HepG2 (cell line): ENCODE measurements at regions not wholly inside any gene's neighbourhood (a gene's known extent, or its start where the extent isn't known, plus 50 kb on each side); places are given as distances from the start of the nearest gene placed in this dataset.

Experiments
- ATAC-seq: fragments of 200-7000 bp; cut with Tn5 transposase; 3 replicates; pipeline ENCODE4 v1.9.1; 2020; ENCODE audit warnings: mild to moderate bottlenecking, moderate library complexity
- BruUV-seq: library from RNA; stranded (reverse); fragments of 400-500 nt; replicated peaks from 2 replicates; lab custom pipeline; 2021; lab: Mats Ljungman, UMichigan
- CTCF ChIA-PET: fragments of 300-600 bp; formaldehyde crosslinking; extraction: SDS; loops from one replicate; lab custom pipeline; 2021; ENCODE audit warnings: low total read pairs, inconsistent platforms, low intra/inter-chr PET ratio; lab: Yijun Ruan, JAX
- POLR2A ChIA-PET: fragments of 350-600 bp; sonication (Branson Sonifier 250); formaldehyde crosslinking; loops from one replicate; lab custom pipeline; 2020; ENCODE audit warnings: antibody characterized with exemption, inconsistent platforms; lab: Yijun Ruan, JAX
- DNase-seq: peaks from one replicate; pipeline ENCODE4 v3.0.0-alpha.2; 2015; ENCODE audit warnings: low spot score
- FAIRE-seq: peaks from 3 replicates; lab custom pipeline; 2011; peaks lifted over from hg19 to GRCh38; lab: Jason Lieb, UNC
- H2AFZ ChIP-seq: one replicate; pipeline ENCODE4 v1.6.1; 2011; ENCODE audit warnings: low read length, inconsistent platforms
- H3K27ac ChIP-seq: fragments of 300-600 bp; 3 replicates; pipeline ENCODE4 v1.8.0; 2011; ENCODE audit warnings: mixed run types, mild to moderate bottlenecking, mixed read lengths, low read length, inconsistent platforms; ENCODE audit not compliant: insufficient read depth; ENCODE audit errors: extremely low read length
- H3K27me3 ChIP-seq, 2 experiments: fragments of 200-600 bp in 1 of 2; 2 replicates in 1 of 2; 3 replicates in 1 of 2; pipeline versions ENCODE4 v1.6.0 to v1.8.0; 2011; ENCODE audit warnings: low read length in 2 of 2, mild to moderate bottlenecking in 2 of 2, moderate library complexity in 2 of 2, inconsistent platforms in 1 of 2; ENCODE audit not compliant: insufficient read depth in 2 of 2, control insufficient read depth in 1 of 2
- H3K36me3 ChIP-seq, 2 experiments: fragments of 200-600 bp in 1 of 2; replicated peaks in 1 of 2; 2 replicates in 1 of 2; 3 replicates in 1 of 2; pipeline versions ENCODE4 v1.5.1 to v1.8.0; 2011; ENCODE audit warnings: low read length in 2 of 2, inconsistent platforms in 1 of 2; ENCODE audit not compliant: insufficient read depth in 2 of 2, control insufficient read depth in 1 of 2
- H3K4me1 ChIP-seq: 2 replicates; pipeline ENCODE4 v1.5.1; 2012; ENCODE audit warnings: low read length, inconsistent platforms; ENCODE audit not compliant: insufficient read depth
- H3K4me2 ChIP-seq: 2 replicates; pipeline ENCODE4 v1.6.0; 2011; ENCODE audit warnings: low read depth, low read length, inconsistent platforms
- H3K4me3 ChIP-seq, 3 experiments: fragments of 200-600 bp in 1 of 3; sonication (generic), shearing (Covaris generic) in 1 of 3; replicated peaks in 1 of 3; 2 replicates each; pipeline ENCODE4 v1.5.1; 2011 to 2016; ENCODE audit warnings: low read length in 3 of 3, inconsistent platforms in 2 of 3, low read depth in 2 of 3, mild to moderate bottlenecking in 2 of 3, control low read depth in 1 of 3, mixed read lengths in 1 of 3; ENCODE audit not compliant: insufficient read depth in 1 of 3
- H3K79me2 ChIP-seq: one replicate; pipeline ENCODE4 v1.6.1; 2011; ENCODE audit warnings: low read length, inconsistent platforms; ENCODE audit not compliant: insufficient read depth
- H3K9ac ChIP-seq: 2 replicates; pipeline ENCODE4 v1.6.0; 2011; ENCODE audit warnings: mild to moderate bottlenecking, low read depth, low read length, inconsistent platforms; ENCODE audit not compliant: insufficient read depth
- H3K9me3 ChIP-seq: 2 replicates; pipeline ENCODE4 v1.5.1; 2012; ENCODE audit warnings: mild to moderate bottlenecking, low read length
- H4K20me1 ChIP-seq: 2 replicates; pipeline ENCODE4 v1.6.0; 2011; ENCODE audit warnings: inconsistent platforms, mild to moderate bottlenecking, low read length, moderate library complexity; ENCODE audit not compliant: insufficient read depth
- FOXA1 ChIP-seq, 2 experiments: fragments of 450-650 bp in 1 of 2; sonication (generic) in 1 of 2; formaldehyde crosslinking in 1 of 2; IDR thresholded peaks; 2 replicates each; pipeline versions ENCODE4 v1.4.0 to v1.6.1; 2016 to 2020; ENCODE audit warnings: missing genetic modification reagents in 1 of 2
- HBP1 ChIP-seq: IDR thresholded peaks from 2 replicates; pipeline ENCODE4 v1.6.1; 2016; ENCODE audit warnings: low read depth, control low read depth
- PATZ1 ChIP-seq: sonication (generic); formaldehyde crosslinking; IDR thresholded peaks from 2 replicates; pipeline ENCODE4 v1.4.0; 2020; ENCODE audit warnings: missing genetic modification reagents
- PAXIP1 ChIP-seq: sonication (generic); formaldehyde crosslinking; conservative IDR thresholded peaks from 2 replicates; pipeline ENCODE4 v1.4.0; 2020; ENCODE audit warnings: mild to moderate bottlenecking, missing genetic modification reagents, moderate library complexity
- STAT6 ChIP-seq: sonication (generic); formaldehyde crosslinking; IDR thresholded peaks from 2 replicates; pipeline ENCODE4 v1.4.0; 2020; ENCODE audit warnings: missing genetic modification reagents, mild to moderate bottlenecking, borderline replicate concordance
- ZNF543 ChIP-seq: sonication (generic); formaldehyde crosslinking; IDR thresholded peaks from 2 replicates; pipeline ENCODE4 v1.4.0; 2020; ENCODE audit warnings: mild to moderate bottlenecking, missing genetic modification reagents
- ZNF574 ChIP-seq: sonication (generic); formaldehyde crosslinking; IDR thresholded peaks from 2 replicates; pipeline ENCODE4 v1.4.0; 2020; ENCODE audit warnings: missing genetic modification reagents
- ZNF710 ChIP-seq: sonication (generic); formaldehyde crosslinking; IDR thresholded peaks from 2 replicates; pipeline ENCODE4 v1.5.0; 2020; ENCODE audit warnings: mild to moderate bottlenecking, missing genetic modification reagents, borderline replicate concordance
- WGBS: methylation state at CpG from one replicate; pipeline ENCODE4 v1.1.6; 2017; ENCODE audit warnings: low lambda C conversion rate; 5-methylcytosine and 5-hydroxymethylcytosine counted together
- in situ Hi-C: cut with HindIII; loops from 2 replicates; pipeline ENCODE4 v1.10.0; 2017; ENCODE audit warnings: low pct_unique_long_range_greater_than_20kb; ENCODE audit not compliant: extremely low pct_ligation_motif_present
- intact Hi-C: fragments of 100-400 bp; cut with micrococcal nuclease; formaldehyde crosslinking; loops from one replicate; pipeline ENCODE4 v1.10.0; 2022; ENCODE audit not compliant: unreplicated experiment

GRCh38 chr13:22031702-22032286 is 360.9 kb downstream of the FGF9 start:
- CTCF ChIA-PET = no interaction called here
- H4K20me1 ChIP-seq = no peaks in the 10 kb centered on the region
- BruUV-seq = no TSS peak
- no peaks in the 10 kb centered on the region for H3K36me3 ChIP-seq
- no peak for FAIRE-seq
- POLR2A ChIA-PET = no interaction called here
- H3K4me3 ChIP-seq = no peak overlapping the region
- no peaks in the 10 kb centered on the region for H3K4me1 ChIP-seq
- no peaks in the 10 kb centered on the region; a peak in 2 of 5 replicates for H3K27me3 ChIP-seq
- 13% methylated on average over 5 of the region's 5 CpGs for WGBS
- no peaks in the 10 kb centered on the region for H3K9me3 ChIP-seq
- no peak for DNase-seq
- intact Hi-C loops = no loop called here
- H3K4me2 ChIP-seq = no peak overlapping the region
- in situ Hi-C loops = no loop called here
- no peak for ATAC-seq
- no peaks in the 10 kb centered on the region for H3K79me2 ChIP-seq
- no peak overlapping the region for H3K9ac ChIP-seq
- no peak overlapping the region for H2AFZ ChIP-seq
- H3K27ac ChIP-seq = no peak overlapping the region
- TF ChIP-seq FOXA1 (IDR thresholded peaks at IDR 0.05) = no peak
- TF ChIP-seq FOXA1 (CRISPR knock-in tag; IDR thresholded peaks at IDR 0.05) = no peak
- no peak for TF ChIP-seq ZNF543 (CRISPR knock-in tag)
- TF ChIP-seq PAXIP1 (CRISPR knock-in tag) = no peak
- no peak for TF ChIP-seq ZNF574 (CRISPR knock-in tag)
- TF ChIP-seq PATZ1 = no peak
- no peak for TF ChIP-seq STAT6 (CRISPR knock-in tag)
- no peak for TF ChIP-seq HBP1
- no peak for TF ChIP-seq ZNF710
